ENCODE measurements at regions not wholly inside any gene's neighbourhood (a gene's known extent, or its start where the extent isn't known, plus 50 kb on each side); places are given as distances from the start of the nearest gene placed in this dataset.

GRCh38 chr2:219991116-219991515, 363.7 kb downstream of the SLC4A3 start:
- no peak for TF ChIP-seq EZH2 (IDR thresholded peaks at IDR 0.05; ENCODE audit: borderline replicate concordance)
- TF ChIP-seq, protein P1, sequence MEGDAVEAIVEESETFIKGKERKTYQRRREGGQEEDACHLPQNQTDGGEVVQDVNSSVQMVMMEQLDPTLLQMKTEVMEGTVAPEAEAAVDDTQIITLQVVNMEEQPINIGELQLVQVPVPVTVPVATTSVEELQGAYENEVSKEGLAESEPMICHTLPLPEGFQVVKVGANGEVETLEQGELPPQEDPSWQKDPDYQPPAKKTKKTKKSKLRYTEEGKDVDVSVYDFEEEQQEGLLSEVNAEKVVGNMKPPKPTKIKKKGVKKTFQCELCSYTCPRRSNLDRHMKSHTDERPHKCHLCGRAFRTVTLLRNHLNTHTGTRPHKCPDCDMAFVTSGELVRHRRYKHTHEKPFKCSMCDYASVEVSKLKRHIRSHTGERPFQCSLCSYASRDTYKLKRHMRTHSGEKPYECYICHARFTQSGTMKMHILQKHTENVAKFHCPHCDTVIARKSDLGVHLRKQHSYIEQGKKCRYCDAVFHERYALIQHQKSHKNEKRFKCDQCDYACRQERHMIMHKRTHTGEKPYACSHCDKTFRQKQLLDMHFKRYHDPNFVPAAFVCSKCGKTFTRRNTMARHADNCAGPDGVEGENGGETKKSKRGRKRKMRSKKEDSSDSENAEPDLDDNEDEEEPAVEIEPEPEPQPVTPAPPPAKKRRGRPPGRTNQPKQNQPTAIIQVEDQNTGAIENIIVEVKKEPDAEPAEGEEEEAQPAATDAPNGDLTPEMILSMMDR (IDR thresholded peaks at IDR 0.05; ENCODE audit: poor library complexity) = no peak

Measured in hepatocyte (in vitro differentiated cells).